Activated CD4-positive, alpha-beta T cell treated with anti-CD3 and anti-CD28 coated beads, Interleukin-2, amount 10 ng/mL, durations not matched to agents 7 days and 5 days (primary cell): ENCODE measurements at regions not wholly inside any gene's neighbourhood (a gene's known extent, or its start where the extent isn't known, plus 50 kb on each side); places are given as distances from the start of the nearest gene placed in this dataset.

ENCODE experiments used
- CTCF ChIA-PET: fragments of 350-600 bp; sonication (Branson Sonifier 250); formaldehyde crosslinking; loops from one replicate; lab custom pipeline; 2021; ENCODE audit warnings: antibody characterized with exemption; lab: Charles Lee
- POLR2A ChIA-PET: fragments of 350-600 bp; sonication (Branson Sonifier 250); formaldehyde crosslinking; loops from one replicate; lab custom pipeline; 2021; ENCODE audit warnings: antibody characterized with exemption; lab: Charles Lee
- DNase-seq: peaks from one replicate; pipeline ENCODE4 v3.0.0-alpha.2; 2020
- H3K27ac Mint-ChIP-seq: one replicate; pipeline ENCODE4 v1.8.0; 2021; ENCODE audit warnings: mild to moderate bottlenecking, moderate library complexity, mixed read lengths
- H3K27me3 Mint-ChIP-seq: one replicate; pipeline ENCODE4 v1.8.0; 2021; ENCODE audit warnings: mixed read lengths
- H3K36me3 Mint-ChIP-seq: one replicate; pipeline ENCODE4 v1.8.0; 2021; ENCODE audit warnings: low read depth, mixed read lengths
- H3K4me1 Mint-ChIP-seq: one replicate; pipeline ENCODE4 v1.8.0; 2021; ENCODE audit warnings: mixed read lengths
- H3K4me3 Mint-ChIP-seq: one replicate; pipeline ENCODE4 v1.8.0; 2021; ENCODE audit warnings: mild to moderate bottlenecking, moderate library complexity, mixed read lengths
- H3K9me3 Mint-ChIP-seq: one replicate; pipeline ENCODE4 v1.8.0; 2021; ENCODE audit warnings: mixed read lengths

DNA sequence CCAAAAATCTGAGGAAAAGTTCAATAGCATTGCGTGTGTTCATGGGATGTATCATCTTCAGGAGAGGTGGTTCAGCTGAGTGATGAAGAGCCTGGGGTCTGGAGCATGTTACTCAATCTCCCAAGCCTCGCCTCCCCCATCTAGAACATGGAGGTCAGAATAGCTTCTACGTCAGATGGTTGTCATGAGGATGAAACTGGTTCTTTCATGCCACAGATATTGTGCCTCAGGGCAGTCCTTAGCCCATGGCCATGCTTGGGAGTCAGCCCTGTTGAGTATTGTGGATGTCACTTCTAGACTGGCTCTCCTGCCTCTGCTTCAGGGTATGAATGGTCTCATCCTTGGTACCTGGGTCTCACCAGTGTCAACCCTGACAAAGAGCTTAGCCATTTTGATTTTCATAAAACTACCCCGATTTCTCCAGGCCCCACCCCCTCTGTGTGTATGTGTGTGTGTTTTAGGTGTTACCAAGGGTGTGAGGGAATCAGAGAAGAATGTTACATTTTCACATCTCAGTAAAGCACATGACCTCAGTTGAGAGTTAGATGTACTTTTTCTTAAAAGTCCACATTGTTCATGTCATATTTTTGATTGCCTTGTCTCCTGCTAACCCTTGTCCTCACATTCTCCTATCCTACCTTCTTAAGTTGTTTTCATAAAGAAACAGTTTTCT is 97.8 kb upstream of the CD180 start:
- no peaks in the 10 kb centered on the region for H3K4me1 Mint-ChIP-seq

DNA sequence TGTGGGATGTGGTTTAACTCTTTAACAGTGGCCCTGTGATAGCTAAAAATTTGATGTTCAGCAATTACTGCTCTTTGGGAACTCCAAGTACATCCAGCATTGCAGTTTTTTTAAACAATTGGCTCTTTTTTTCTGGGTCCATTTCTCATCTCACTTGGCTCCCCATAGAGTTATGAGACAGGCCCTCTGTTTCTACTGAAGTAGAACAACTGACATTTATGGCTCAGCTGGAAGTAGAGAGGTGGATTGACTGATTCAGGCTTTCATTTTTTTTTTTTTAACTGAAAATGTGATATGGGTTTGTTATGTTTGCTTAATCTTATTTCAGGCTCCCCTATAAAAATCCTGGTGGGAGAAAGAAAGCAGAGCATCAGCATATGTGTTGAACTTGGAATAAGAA is 96.6 kb upstream of the CD180 start:
- H3K9me3 Mint-ChIP-seq: peaks cover 6% of the 10 kb centered on the region
- ChIA-PET CTCF (no interaction called here), POLR2A (no interaction called here)
- no peak for DNase-seq
- no peaks in the 10 kb centered on the region for H3K27me3 Mint-ChIP-seq
- H3K27ac Mint-ChIP-seq: no peak overlapping the region
- no peaks in the 10 kb centered on the region for H3K36me3 Mint-ChIP-seq
- no peaks in the 10 kb centered on the region for H3K4me1 Mint-ChIP-seq
- H3K4me3 Mint-ChIP-seq: no peak overlapping the region

More for the DNA sequence above, 97.8 kb upstream of the CD180 start:
- no peaks in the 10 kb centered on the region for H3K36me3 Mint-ChIP-seq
- DNase-seq: no peak
- no peak overlapping the region for H3K4me3 Mint-ChIP-seq
- ChIA-PET POLR2A (no interaction called here), CTCF (no interaction called here)
- no peaks in the 10 kb centered on the region for H3K27me3 Mint-ChIP-seq
- peaks cover 6% of the 10 kb centered on the region for H3K9me3 Mint-ChIP-seq
- no peak overlapping the region for H3K27ac Mint-ChIP-seq

DNA sequence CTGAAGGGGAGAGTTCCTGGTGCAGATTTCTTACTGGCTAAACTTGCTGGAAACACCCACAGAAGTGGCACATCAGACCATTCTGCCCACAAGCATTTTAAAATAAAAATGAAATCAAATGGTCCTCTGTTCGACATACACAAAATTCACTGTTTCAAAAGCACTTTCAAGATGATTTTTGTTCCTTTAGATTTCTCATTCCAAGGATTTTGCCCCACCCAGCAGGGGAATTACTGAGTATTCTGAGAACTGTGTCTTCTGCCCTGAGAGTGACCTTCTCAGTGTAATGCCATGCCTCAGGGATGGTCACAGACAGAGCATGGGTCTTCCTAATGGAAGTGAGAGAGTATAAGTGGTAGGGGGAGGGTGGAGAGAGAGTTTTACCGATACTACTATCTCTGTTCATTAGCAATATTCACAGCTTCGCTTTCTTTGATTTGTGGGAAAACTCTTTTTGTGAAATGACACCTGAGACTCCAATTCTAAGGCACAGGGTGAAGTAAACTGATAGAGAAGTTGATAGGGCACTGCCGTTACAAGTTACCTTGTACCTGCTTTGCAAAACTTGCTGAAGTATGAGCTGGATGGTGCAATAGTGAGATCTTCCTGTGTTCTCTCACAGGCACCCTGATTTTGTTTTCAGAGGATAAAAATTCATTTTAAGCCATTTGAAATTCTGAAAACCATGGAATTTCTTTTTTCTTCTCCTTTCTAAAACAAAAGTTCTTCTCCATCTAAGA is 95.8 kb upstream of the CD180 start:
- POLR2A ChIA-PET: no interaction called here
- H3K36me3 Mint-ChIP-seq: no peaks in the 10 kb centered on the region
- CTCF ChIA-PET: no interaction called here
- no peak overlapping the region for H3K4me3 Mint-ChIP-seq
- no peaks in the 10 kb centered on the region for H3K4me1 Mint-ChIP-seq
- no peak overlapping the region for H3K27ac Mint-ChIP-seq
- DNase-seq: no peak
- H3K27me3 Mint-ChIP-seq: no peaks in the 10 kb centered on the region
- H3K9me3 Mint-ChIP-seq: peaks cover 6% of the 10 kb centered on the region

DNA sequence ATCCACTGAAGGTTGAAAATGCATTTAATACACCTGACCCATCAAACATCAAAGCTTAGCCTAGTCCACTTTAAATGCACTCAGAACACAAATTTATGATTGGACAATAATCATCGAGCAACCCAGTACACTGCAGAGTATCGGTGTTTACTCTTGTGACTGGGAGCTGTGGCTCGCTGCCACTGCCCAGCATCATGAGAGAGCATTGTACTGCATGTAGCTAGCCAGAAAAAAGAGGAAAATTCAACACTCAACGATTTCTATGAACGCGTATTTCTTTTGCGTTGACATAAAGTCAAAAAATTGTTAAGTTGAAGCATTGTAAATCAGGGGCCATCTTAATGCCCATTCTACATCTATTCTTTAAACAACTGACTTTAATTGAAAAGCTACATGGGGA is 95.1 kb upstream of the CD180 start:
- Mint-ChIP-seq H3K27me3 (no peaks in the 10 kb centered on the region), H3K27ac (no peak overlapping the region), H3K4me1 (no peaks in the 10 kb centered on the region), H3K36me3 (no peaks in the 10 kb centered on the region), H3K4me3 (no peak overlapping the region), H3K9me3 (peaks cover under 1% of the 10 kb centered on the region)
- CTCF ChIA-PET: no interaction called here
- DNase-seq: no peak
- POLR2A ChIA-PET: no interaction called here

DNA sequence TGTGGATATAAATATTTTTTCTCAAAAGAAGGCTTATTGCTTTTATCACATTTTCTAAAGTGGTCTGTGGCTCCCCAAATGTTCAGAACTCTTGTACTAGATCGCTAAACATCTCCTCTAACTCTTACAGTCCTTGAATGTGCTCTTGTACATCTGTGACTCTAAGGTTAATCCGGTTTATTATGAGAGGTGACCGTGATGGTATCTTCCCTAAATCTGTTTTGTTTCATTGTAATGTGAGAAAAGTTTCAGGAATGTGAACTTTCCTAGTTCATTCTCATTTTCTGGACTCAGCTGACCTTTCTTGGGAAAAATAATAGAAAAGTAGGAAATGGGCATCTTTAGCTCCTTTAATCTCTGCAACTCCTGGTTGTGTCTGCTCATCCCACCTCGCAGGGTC is 94.5 kb upstream of the CD180 start:
- Mint-ChIP-seq H3K27ac (no peak overlapping the region), H3K4me3 (no peak overlapping the region), H3K27me3 (peaks cover 1% of the 10 kb centered on the region), H3K4me1 (no peaks in the 10 kb centered on the region), H3K36me3 (no peaks in the 10 kb centered on the region), H3K9me3 (no peaks in the 10 kb centered on the region)
- POLR2A ChIA-PET: no interaction called here
- DNase-seq: no peak
- CTCF ChIA-PET: no interaction called here

DNA sequence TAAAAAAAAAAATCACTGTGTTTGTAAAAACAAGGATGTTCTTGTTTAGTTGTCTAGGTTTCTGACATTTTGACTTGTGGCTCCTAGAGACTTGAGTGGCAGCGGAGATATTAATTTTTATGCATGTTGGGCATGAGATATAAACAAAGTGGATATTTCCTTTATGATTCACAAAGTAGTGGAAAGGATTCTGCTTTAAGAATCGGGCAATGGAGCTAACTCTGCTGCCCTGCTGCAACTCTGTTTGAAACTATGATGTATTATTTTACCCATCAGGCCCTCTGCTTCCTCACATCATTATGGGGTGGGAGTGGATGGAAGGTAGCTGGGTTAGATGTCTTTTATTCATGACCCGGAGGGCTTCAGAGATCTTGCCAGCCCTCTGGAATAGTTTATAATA is 94.1 kb upstream of the CD180 start:
- Mint-ChIP-seq H3K27ac (no peak overlapping the region), H3K9me3 (no peaks in the 10 kb centered on the region), H3K4me3 (no peak overlapping the region), H3K36me3 (no peaks in the 10 kb centered on the region), H3K27me3 (peaks cover 2% of the 10 kb centered on the region), H3K4me1 (no peaks in the 10 kb centered on the region)
- no peak for DNase-seq
- ChIA-PET POLR2A (no interaction called here), CTCF (no interaction called here)

DNA sequence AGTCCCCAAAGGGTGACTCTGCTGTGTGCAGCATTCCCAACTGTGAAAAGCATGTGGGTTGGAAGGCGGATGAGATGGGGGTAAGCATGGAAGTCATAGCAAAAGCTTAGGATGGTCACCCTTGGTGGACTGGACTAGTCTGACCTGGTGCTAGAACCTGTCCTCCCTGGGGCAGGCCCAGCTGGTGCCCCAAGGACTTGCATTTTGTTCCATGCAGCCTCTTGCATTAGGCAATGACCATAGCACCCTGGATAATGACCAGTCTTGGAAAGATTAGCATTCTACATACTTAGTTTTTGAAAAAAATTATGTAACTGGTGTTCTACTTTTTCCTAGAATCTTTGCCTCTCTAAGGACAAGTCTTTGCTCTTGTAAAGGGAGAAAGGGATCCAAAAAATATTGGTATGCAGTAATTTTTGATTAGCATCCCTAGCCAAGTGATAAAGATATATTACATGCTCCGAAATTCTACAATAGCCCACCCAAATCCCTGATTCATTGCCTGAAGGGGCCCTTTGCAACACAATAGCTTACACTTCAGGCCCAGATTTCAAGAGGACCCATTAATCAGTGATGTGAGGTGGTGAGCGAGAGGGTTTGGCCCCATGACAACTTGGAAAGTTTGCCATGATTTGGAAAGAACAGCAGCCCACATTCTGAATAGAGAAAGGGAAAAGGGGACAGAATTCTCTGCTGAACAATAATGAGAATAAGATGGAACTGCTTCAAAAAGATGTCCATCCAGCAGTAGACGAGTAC is 93.3 kb upstream of the CD180 start:
- CTCF ChIA-PET: no interaction called here
- Mint-ChIP-seq H3K27me3 (peaks cover 2% of the 10 kb centered on the region), H3K4me3 (no peak overlapping the region), H3K4me1 (no peaks in the 10 kb centered on the region), H3K9me3 (no peaks in the 10 kb centered on the region), H3K36me3 (no peaks in the 10 kb centered on the region), H3K27ac (no peak overlapping the region)
- DNase-seq: no peak
- POLR2A ChIA-PET: no interaction called here

DNA sequence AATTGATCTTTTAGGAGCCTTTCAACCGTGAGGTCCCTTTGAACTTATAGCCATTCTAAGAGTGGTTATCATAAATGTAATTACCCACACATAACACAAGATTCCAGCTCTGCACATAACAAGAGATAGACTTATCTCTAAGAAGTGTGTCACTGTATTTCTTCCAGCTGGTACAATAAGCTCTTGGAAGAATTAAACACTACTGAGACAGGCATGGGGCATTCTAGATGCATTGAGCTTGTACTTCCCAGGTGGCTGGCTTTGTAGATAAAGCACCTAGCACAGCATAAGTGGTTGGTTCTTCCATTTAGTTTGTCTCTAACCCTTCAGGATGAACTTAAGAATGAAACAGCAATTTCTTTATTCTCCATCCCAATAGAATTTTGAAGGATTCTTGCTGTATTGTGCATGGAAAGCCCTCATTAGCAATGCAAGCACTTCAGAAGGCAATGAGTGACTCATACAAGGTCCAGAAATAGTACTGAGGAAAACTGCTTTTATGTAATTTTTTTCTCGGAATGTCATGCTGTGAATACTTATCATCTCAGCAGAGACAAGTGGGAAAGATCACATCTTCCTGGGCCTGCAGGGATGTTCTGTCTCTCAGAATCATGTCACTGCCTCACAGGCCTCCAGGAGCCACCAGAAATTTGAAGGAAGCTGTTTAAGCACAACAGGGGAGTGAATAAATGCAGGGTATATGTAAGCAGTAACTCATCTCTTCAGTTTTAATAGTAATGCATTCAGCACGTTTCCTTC is 91.1 kb upstream of the CD180 start:
- Mint-ChIP-seq H3K36me3 (no peaks in the 10 kb centered on the region), H3K4me1 (no peaks in the 10 kb centered on the region), H3K9me3 (no peaks in the 10 kb centered on the region), H3K27me3 (peaks cover 2% of the 10 kb centered on the region), H3K27ac (no peak overlapping the region), H3K4me3 (no peak overlapping the region)
- DNase-seq: no peak
- ChIA-PET CTCF (interaction anchor here (0.8 kb wide), 1 partner anchor 89 kb away, joined by 3 read pairs; no protein-coding TSS in a partner anchor), POLR2A (no interaction called here)

DNA sequence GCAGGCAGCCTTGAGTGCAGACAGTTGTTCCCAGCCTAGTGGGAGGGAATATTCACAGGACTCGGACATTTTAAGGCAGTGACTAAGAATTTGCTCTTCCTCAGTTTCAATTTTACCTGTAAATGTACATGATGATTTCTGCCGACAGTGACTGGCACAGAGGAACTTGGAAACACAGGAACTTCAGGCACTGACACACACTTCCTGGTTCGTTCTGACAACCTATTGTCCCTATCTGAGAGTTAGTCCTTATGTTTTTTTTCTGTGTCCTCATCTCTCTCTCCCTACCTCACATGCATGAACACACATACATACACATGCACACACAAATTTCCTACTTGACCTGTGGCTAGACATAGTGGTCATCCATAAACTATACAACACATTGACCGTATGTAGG is 89.4 kb upstream of the CD180 start:
- no peak for DNase-seq
- CTCF ChIA-PET: interaction anchor here (1.9 kb wide), 1 partner anchor 26 kb away, joined by 5 read pairs; no protein-coding TSS in a partner anchor
- POLR2A ChIA-PET: no interaction called here
- Mint-ChIP-seq H3K4me1 (no peaks in the 10 kb centered on the region), H3K9me3 (no peaks in the 10 kb centered on the region), H3K27me3 (peaks cover 2% of the 10 kb centered on the region), H3K27ac (no peak overlapping the region), H3K4me3 (no peak overlapping the region), H3K36me3 (no peaks in the 10 kb centered on the region)

DNA sequence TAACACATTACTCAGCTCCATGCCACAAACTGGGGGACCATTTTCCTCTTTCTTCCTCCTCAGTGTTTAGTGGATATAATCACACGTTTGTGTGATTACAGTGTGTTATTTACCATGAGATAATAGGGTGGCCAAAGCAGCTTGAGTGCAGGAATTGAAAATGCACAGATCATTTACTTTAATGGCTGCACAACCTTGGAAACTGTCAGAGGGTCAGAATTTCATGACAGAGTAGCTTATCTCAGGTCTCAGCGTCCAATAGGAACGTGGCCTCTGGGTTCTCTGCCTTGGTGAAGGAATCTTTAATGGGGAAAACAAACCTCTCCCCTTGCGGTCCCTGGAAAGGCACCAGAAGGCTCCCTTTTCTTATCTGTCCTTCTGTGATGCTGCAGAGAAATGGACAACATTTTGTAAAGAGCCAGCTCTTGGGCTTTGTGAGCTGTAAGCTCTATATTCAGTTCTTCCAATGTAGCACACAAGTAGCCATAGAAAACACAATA is 87.4 kb upstream of the CD180 start:
- POLR2A ChIA-PET: no interaction called here
- Mint-ChIP-seq H3K4me1 (no peaks in the 10 kb centered on the region), H3K4me3 (no peak overlapping the region), H3K36me3 (no peaks in the 10 kb centered on the region), H3K9me3 (peaks cover 3% of the 10 kb centered on the region), H3K27ac (no peak overlapping the region), H3K27me3 (peaks cover 2% of the 10 kb centered on the region)
- DNase-seq: no peak
- CTCF ChIA-PET: interaction anchor here (0.6 to 1.9 kb wide), 3 partner anchors 12 to 35 kb away, joined by 3 to 5 read pairs (median 3); no protein-coding TSS in a partner anchor

DNA sequence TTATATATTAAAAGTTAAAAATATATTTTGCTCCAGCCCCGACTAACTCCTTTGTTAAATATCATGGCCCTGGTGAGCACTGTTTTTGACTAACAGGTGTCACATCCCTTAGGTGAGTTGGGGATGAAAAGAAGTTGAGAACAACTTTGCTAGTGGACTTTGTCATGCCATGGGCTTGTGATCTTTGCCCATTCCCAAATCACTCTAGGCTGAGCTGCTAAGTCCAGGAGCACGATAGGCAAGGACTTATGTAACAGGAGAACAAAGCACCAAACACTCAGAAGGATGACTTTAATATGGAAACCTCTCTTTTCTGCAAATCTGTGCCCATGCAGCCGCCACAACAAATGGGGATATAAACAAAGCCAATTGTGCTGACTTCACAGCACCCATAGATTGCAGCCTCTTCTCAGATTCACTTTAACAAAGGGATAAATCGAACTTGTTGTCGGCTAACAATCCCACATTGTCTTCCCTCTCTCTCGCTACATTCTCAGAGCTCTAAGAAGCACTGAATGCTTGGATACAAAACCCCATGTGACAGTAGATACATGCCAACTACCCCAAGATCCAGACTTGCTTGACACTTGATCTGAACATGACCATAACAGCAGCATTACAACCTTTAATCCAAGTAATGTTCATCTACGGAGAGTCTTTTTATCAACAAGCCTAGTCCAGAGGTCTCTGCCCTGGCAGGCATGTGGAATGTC is 86.8 kb upstream of the CD180 start:
- DNase-seq: no peak
- Mint-ChIP-seq H3K27me3 (peaks cover 2% of the 10 kb centered on the region), H3K27ac (no peak overlapping the region), H3K4me1 (no peaks in the 10 kb centered on the region), H3K4me3 (no peak overlapping the region), H3K36me3 (no peaks in the 10 kb centered on the region), H3K9me3 (peaks cover 7% of the 10 kb centered on the region)
- ChIA-PET POLR2A (no interaction called here), CTCF (interaction anchor here (0.6 to 1.1 kb wide), 2 partner anchors 13 to 34 kb away, joined by 3 read pairs; no protein-coding TSS in a partner anchor)

DNA sequence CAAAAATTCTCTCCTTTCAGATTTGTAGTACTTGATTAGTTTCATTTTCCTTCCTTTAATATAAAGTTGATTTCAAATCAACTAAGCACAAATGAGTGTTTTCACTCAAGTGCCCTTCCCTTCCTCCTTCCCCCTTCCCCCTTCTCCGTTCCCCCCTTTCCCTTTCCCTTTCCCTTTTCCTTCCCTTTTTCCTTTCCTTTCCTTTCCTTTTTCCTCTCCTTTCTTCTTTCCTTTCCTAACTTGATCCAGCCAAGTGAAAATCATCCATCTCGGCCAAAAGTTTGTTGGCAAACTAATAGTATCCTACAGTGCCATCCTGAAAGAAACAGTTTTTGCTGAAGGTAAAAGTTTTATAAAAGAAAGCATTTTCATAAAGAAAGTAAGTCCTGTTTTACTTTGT is 85.3 kb upstream of the CD180 start:
- no peak overlapping the region for H3K4me3 Mint-ChIP-seq
- no peak overlapping the region for H3K27ac Mint-ChIP-seq
- H3K4me1 Mint-ChIP-seq: no peaks in the 10 kb centered on the region
- no peak for DNase-seq
- H3K9me3 Mint-ChIP-seq: peaks cover 20% of the 10 kb centered on the region
- H3K27me3 Mint-ChIP-seq: peaks cover 2% of the 10 kb centered on the region
- CTCF ChIA-PET: no interaction called here
- POLR2A ChIA-PET: no interaction called here
- H3K36me3 Mint-ChIP-seq: peaks cover 1% of the 10 kb centered on the region
